NCI-H2029 treated with DMSO at 0.1 percent for 48 hours (cell line): ENCODE measurements at regions not wholly inside any gene's neighbourhood (a gene's known extent, or its start where the extent isn't known, plus 50 kb on each side); places are given as distances from the start of the nearest gene placed in this dataset.
"Not testable (repeated sequence)": the region's sequence is repeated elsewhere in the genome, so short reads cannot be mapped to it uniquely, and the experiment has no call there.

Experiments
- DNase-seq: peaks from one replicate; lab custom pipeline; 2025; lab: John Stamatoyannopoulos, UW

- no peak for DNase-seq
Observed at GRCh38 chr1:69077198-69077597, 490.5 kb upstream of the LRRC7 start.

- no peak for DNase-seq
Observed at GRCh38 chr1:69077633-69078032, 490.1 kb upstream of the LRRC7 start.

GRCh38 chr1:69081668-69082067, 486.1 kb upstream of the LRRC7 start:
- DNase-seq, result no peak

- DNase-seq, result no peak
Observed at GRCh38 chr1:69082312-69082711, 485.4 kb upstream of the LRRC7 start.

GRCh38 chr1:69086148-69086547, 481.6 kb upstream of the LRRC7 start:
- no peak for DNase-seq

GRCh38 chr1:69088571-69088970, 479.2 kb upstream of the LRRC7 start:
- no peak for DNase-seq

GRCh38 chr1:69090170-69090569, 477.6 kb upstream of the LRRC7 start:
- no peak for DNase-seq

GRCh38 chr1:69090752-69091151, 477.0 kb upstream of the LRRC7 start:
- DNase-seq, result no peak

GRCh38 chr1:69102058-69102457, 465.7 kb upstream of the LRRC7 start:
- DNase-seq, result not testable (repeated sequence)

GRCh38 chr1:69103213-69103612, 464.5 kb upstream of the LRRC7 start:
- no peak for DNase-seq

- no peak for DNase-seq
Observed at GRCh38 chr1:69103705-69104385, 463.9 kb upstream of the LRRC7 start.

GRCh38 chr1:69104894-69105293, 462.8 kb upstream of the LRRC7 start:
- no peak for DNase-seq

- no peak for DNase-seq
Observed at GRCh38 chr1:69109277-69109676, 458.4 kb upstream of the LRRC7 start.

GRCh38 chr1:69110851-69111250, 456.9 kb upstream of the LRRC7 start:
- no peak for DNase-seq

- not testable (repeated sequence) for DNase-seq
Observed at GRCh38 chr1:69120126-69120741, 447.5 kb upstream of the LRRC7 start.

GRCh38 chr1:69120817-69121216, 446.9 kb upstream of the LRRC7 start:
- no peak for DNase-seq

GRCh38 chr1:69121723-69122122, 446.0 kb upstream of the LRRC7 start:
- DNase-seq, result no peak

- no peak for DNase-seq
Observed at GRCh38 chr1:69122373-69122772, 445.3 kb upstream of the LRRC7 start.

GRCh38 chr1:69123486-69123885, 444.2 kb upstream of the LRRC7 start:
- DNase-seq, result no peak

- DNase-seq, result no peak
Observed at GRCh38 chr1:69126796-69127195, 440.9 kb upstream of the LRRC7 start.

- no peak for DNase-seq
Observed at GRCh38 chr1:69128204-69128603, 439.5 kb upstream of the LRRC7 start.

- no peak for DNase-seq
Observed at GRCh38 chr1:69129538-69129937, 438.2 kb upstream of the LRRC7 start.

GRCh38 chr1:69138172-69138571, 429.6 kb upstream of the LRRC7 start:
- DNase-seq, result no peak

GRCh38 chr1:69139007-69139406, 428.7 kb upstream of the LRRC7 start:
- no peak for DNase-seq
